H1 (cell line): ENCODE measurements at regions not wholly inside any gene's neighbourhood (a gene's known extent, or its start where the extent isn't known, plus 50 kb on each side); places are given as distances from the start of the nearest gene placed in this dataset.

Experiments used
- CTCF ChIA-PET: fragments of 300-600 bp; sonication (Branson Sonifier 250); formaldehyde crosslinking; loops from one replicate; lab custom pipeline; 2021; ENCODE audit not compliant: partially characterized antibody; lab: Charles Lee
- POLR2A ChIA-PET: fragments of 300-600 bp; sonication (Branson Sonifier 250); formaldehyde crosslinking; loops from one replicate; lab custom pipeline; 2021; ENCODE audit warnings: inconsistent platforms; ENCODE audit not compliant: partially characterized antibody; lab: Charles Lee
- DNase-seq, 2 experiments: peaks; one replicate each; pipeline versions ENCODE4 v3.0.0 to v3.0.0-alpha.2; 2010 to 2022; ENCODE audit warnings: low spot score in 2 of 2, low read depth in 1 of 2, mixed read lengths in 1 of 2
- FAIRE-seq: peaks from 2 replicates; lab custom pipeline; 2011; peaks lifted over from hg19 to GRCh38; lab: Jason Lieb, UNC
- H2AFZ ChIP-seq: 2 replicates; pipeline ENCODE4 v1.8.1; 2012; ENCODE audit warnings: low read length, inconsistent platforms
- H2AK5ac ChIP-seq: 2 replicates; pipeline ENCODE4 v1.6.1; 2013; ENCODE audit warnings: low read depth, low read length
- H2BK120ac ChIP-seq: replicated peaks from 2 replicates; pipeline ENCODE3; 2013; ENCODE audit warnings: low read depth, low read length, inconsistent platforms
- H2BK12ac ChIP-seq: 2 replicates; pipeline ENCODE4 v1.6.1; 2013; ENCODE audit warnings: low read depth, low read length
- H2BK15ac ChIP-seq: 2 replicates; pipeline ENCODE4 v1.6.1; 2013; ENCODE audit warnings: low read length
- H2BK20ac ChIP-seq: 2 replicates; pipeline ENCODE4 v1.6.1; 2013; ENCODE audit warnings: low read length
- H2BK5ac ChIP-seq: 2 replicates; pipeline ENCODE4 v1.6.1; 2013; ENCODE audit warnings: low read depth, low read length
- H3K14ac ChIP-seq: 2 replicates; pipeline ENCODE4 v1.6.1; 2013; ENCODE audit warnings: inconsistent platforms; ENCODE audit not compliant: insufficient read length
- H3K18ac ChIP-seq: 2 replicates; pipeline ENCODE4 v1.6.1; 2013; ENCODE audit warnings: low read length; ENCODE audit errors: extremely low read depth
- H3K23ac ChIP-seq: 2 replicates; pipeline ENCODE4 v1.6.1; 2013; ENCODE audit warnings: inconsistent platforms; ENCODE audit not compliant: insufficient read length
- H3K23me2 ChIP-seq: 2 replicates; pipeline ENCODE4 v1.6.1; 2013; ENCODE audit warnings: low read depth, low read length
- H3K27ac ChIP-seq: 2 replicates; pipeline ENCODE4 v1.6.1; 2011; ENCODE audit warnings: low read depth, low read length, inconsistent platforms
- H3K27me3 ChIP-seq, 4 experiments: replicated peaks in 1 of 4; 1 replicate in 1 of 4; 2 replicates in 3 of 4; pipeline versions ENCODE4 v1.6.1 to v1.8.1; 2011 to 2013; ENCODE audit warnings: low read length in 3 of 4, mild to moderate bottlenecking in 3 of 4, inconsistent platforms in 2 of 4, mixed read lengths in 2 of 4, moderate library complexity in 1 of 4; ENCODE audit not compliant: control insufficient read depth in 3 of 4, insufficient read depth in 3 of 4; ENCODE audit errors: extremely low read depth in 1 of 4
- H3K36me3 ChIP-seq, 4 experiments: 2 replicates each; pipeline versions ENCODE4 v1.6.1 to v1.8.1; 2011 to 2013; ENCODE audit warnings: mild to moderate bottlenecking in 4 of 4, low read length in 3 of 4, moderate library complexity in 2 of 4, control low read depth in 1 of 4, inconsistent platforms in 1 of 4; ENCODE audit not compliant: insufficient read depth in 4 of 4, control insufficient read depth in 2 of 4
- H3K4ac ChIP-seq: replicated peaks from 2 replicates; pipeline ENCODE3; 2013; ENCODE audit warnings: low read length, low read depth, mixed read lengths, inconsistent platforms; ENCODE audit not compliant: insufficient read length
- H3K4me1 ChIP-seq, 4 experiments: replicated peaks in 1 of 4; 1 replicate in 1 of 4; 2 replicates in 3 of 4; pipeline versions ENCODE4 v1.6.1 to v1.8.1; 2011 to 2013; ENCODE audit warnings: low read length in 3 of 4, inconsistent platforms in 2 of 4, mixed read lengths in 1 of 4; ENCODE audit not compliant: insufficient read depth in 4 of 4, control insufficient read depth in 3 of 4
- H3K4me2 ChIP-seq, 2 experiments: 2 replicates each; pipeline versions ENCODE4 v1.6.1 to v1.8.1; 2011 to 2013; ENCODE audit warnings: low read depth in 2 of 2, low read length in 2 of 2, control low read depth in 1 of 2, inconsistent platforms in 1 of 2, mild to moderate bottlenecking in 1 of 2; ENCODE audit not compliant: insufficient read depth in 1 of 2
- H3K4me3 ChIP-seq, 4 experiments: fragments of 200-600, 300-600 bp in 1 of 4; sonication (generic), shearing (Covaris generic), sonication (Bioruptor Twin) in 1 of 4; 2 replicates each; pipeline versions ENCODE4 v1.5.1 to v1.8.1; 2011 to 2016; ENCODE audit warnings: low read length in 4 of 4, low read depth in 3 of 4, control low read depth in 2 of 4, inconsistent platforms in 2 of 4, mild to moderate bottlenecking in 2 of 4, mixed read lengths in 1 of 4, moderate library complexity in 1 of 4; ENCODE audit not compliant: insufficient read depth in 2 of 4; ENCODE audit errors: extremely low read depth in 1 of 4
- H3K56ac ChIP-seq: replicated peaks from 2 replicates; pipeline ENCODE3; 2013; ENCODE audit warnings: low read depth, mild to moderate bottlenecking, mixed read lengths, low read length, inconsistent platforms; ENCODE audit not compliant: insufficient read length
- H3K79me1 ChIP-seq: 2 replicates; pipeline ENCODE4 v1.6.1; 2013; ENCODE audit warnings: low read depth, low read length, control low read depth
- H3K79me2 ChIP-seq, 2 experiments: 2 replicates each; pipeline versions ENCODE4 v1.6.1 to v1.8.1; 2012 to 2013; ENCODE audit warnings: low read length in 2 of 2, mild to moderate bottlenecking in 2 of 2, inconsistent platforms in 1 of 2; ENCODE audit not compliant: insufficient read depth in 2 of 2, control insufficient read depth in 1 of 2
- H3K9ac ChIP-seq, 4 experiments: replicated peaks in 1 of 4; 1 replicate in 1 of 4; 2 replicates in 3 of 4; pipeline versions ENCODE4 v1.6.1 to v1.8.1; 2011 to 2013; ENCODE audit warnings: low read depth in 3 of 4, low read length in 3 of 4, control low read depth in 2 of 4, mild to moderate bottlenecking in 2 of 4, moderate library complexity in 2 of 4, inconsistent platforms in 1 of 4; ENCODE audit errors: extremely low read depth in 1 of 4
- H3K9me3 ChIP-seq, 2 experiments: 2 replicates each; pipeline versions ENCODE4 v1.6.1 to v1.8.1; 2012 to 2013; ENCODE audit warnings: mild to moderate bottlenecking in 2 of 2, moderate library complexity in 2 of 2, control low read depth in 1 of 2, inconsistent platforms in 1 of 2, low read depth in 1 of 2, low read length in 1 of 2, mixed read lengths in 1 of 2; ENCODE audit not compliant: insufficient read depth in 2 of 2
- H4K20me1 ChIP-seq, 2 experiments: replicated peaks in 1 of 2; 2 replicates each; pipeline versions ENCODE3 to v1.8.1; 2011 to 2013; ENCODE audit warnings: inconsistent platforms in 2 of 2, low read length in 2 of 2, mild to moderate bottlenecking in 1 of 2; ENCODE audit not compliant: insufficient read depth in 2 of 2, control insufficient read depth in 1 of 2
- H4K5ac ChIP-seq: 2 replicates; pipeline ENCODE4 v1.6.1; 2013; ENCODE audit warnings: low read length, low read depth, mixed read lengths, inconsistent platforms; ENCODE audit not compliant: insufficient read length
- H4K8ac ChIP-seq: 2 replicates; pipeline ENCODE4 v1.8.0; 2013; ENCODE audit warnings: mild to moderate bottlenecking, moderate library complexity, low read length, inconsistent platforms; ENCODE audit not compliant: insufficient read depth; ENCODE audit errors: extremely low read depth
- H4K91ac ChIP-seq: replicated peaks from 2 replicates; pipeline ENCODE3; 2013; ENCODE audit warnings: low read length, mixed read lengths, inconsistent platforms; ENCODE audit not compliant: insufficient read length
- BRCA1 ChIP-seq: IDR thresholded peaks from 2 replicates; pipeline ENCODE4 v1.6.1; 2012; ENCODE audit warnings: low read depth, low read length, improper control_type of control experiment
- CBX8 ChIP-seq: fragments of 300-800, 300-1000 bp; sonication (generic); IDR thresholded peaks from 2 replicates; pipeline ENCODE4 v1.7.1; 2016; ENCODE audit warnings: low read depth, low read length, borderline replicate concordance
- CHD2 ChIP-seq: IDR thresholded peaks from 2 replicates; pipeline ENCODE4 v1.6.1; 2012; ENCODE audit warnings: low read length, improper control_type of control experiment
- CTCF ChIP-seq, 3 experiments: IDR thresholded peaks; 1 replicate in 2 of 3; 2 replicates in 1 of 3; pipeline versions ENCODE4 v1.5.1 to v1.6.1; 2011; ENCODE audit warnings: low read length in 3 of 3, mild to moderate bottlenecking in 3 of 3, inconsistent platforms in 2 of 3, low read depth in 1 of 3, moderate library complexity in 1 of 3; ENCODE audit not compliant: insufficient read depth in 1 of 3; ENCODE audit errors: control extremely low read depth in 1 of 3
- NRF1 ChIP-seq: IDR thresholded peaks from 2 replicates; pipeline ENCODE4 v1.6.1; 2011; ENCODE audit warnings: mild to moderate bottlenecking, low read depth, low read length, improper control_type of control experiment
- POU5F1 ChIP-seq: IDR thresholded peaks from 2 replicates; pipeline ENCODE4 v1.6.1; 2011; ENCODE audit warnings: low read depth, mild to moderate bottlenecking, low read length, moderate library complexity
- RXRA ChIP-seq: IDR thresholded peaks from 2 replicates; pipeline ENCODE4 v1.6.1; 2011; ENCODE audit warnings: low read depth, mild to moderate bottlenecking, low read length, moderate library complexity; ENCODE audit not compliant: insufficient read depth
- TAF7 ChIP-seq: optimal IDR thresholded peaks from 2 replicates; pipeline ENCODE3; 2011; ENCODE audit warnings: low read depth, mild to moderate bottlenecking, inconsistent platforms, low read length, moderate library complexity, borderline replicate concordance
- TCF12 ChIP-seq: IDR thresholded peaks from 2 replicates; pipeline ENCODE4 v1.6.1; 2011; ENCODE audit warnings: low read depth, mild to moderate bottlenecking, low read length
- TEAD4 ChIP-seq: IDR thresholded peaks from 2 replicates; pipeline ENCODE4 v1.6.1; 2012; ENCODE audit warnings: low read depth, low read length, inconsistent platforms, mixed read lengths
- YY1 ChIP-seq: IDR thresholded peaks from 2 replicates; pipeline ENCODE4 v1.6.1; 2011; ENCODE audit warnings: low read depth, mild to moderate bottlenecking, low read length
- ZNF274 ChIP-seq: IDR thresholded peaks from 2 replicates; pipeline ENCODE4 v1.7.0; 2012; ENCODE audit warnings: low read length, borderline replicate concordance; ENCODE audit errors: extremely low read depth

GRCh38 chr13:90568165-90568564 is 779.3 kb upstream of the MIR17HG start:
- Histone ChIP-seq H2BK12ac (no peak overlapping the region), H3K36me3 (no peaks in the 10 kb centered on the region), H3K4me3 (no peak overlapping the region), H3K56ac (no peak overlapping the region), H4K5ac (no peak overlapping the region), H4K20me1 (no peaks in the 10 kb centered on the region), H3K23ac (no peak overlapping the region), H3K4me2 (no peak overlapping the region), H2BK5ac (no peak overlapping the region), H2BK120ac (no peak overlapping the region), H3K79me2 (no peaks in the 10 kb centered on the region), H3K23me2 (no peaks in the 10 kb centered on the region), H4K8ac (no peak overlapping the region), H3K27me3 (no peaks in the 10 kb centered on the region), H3K4me1 (no peaks in the 10 kb centered on the region), H2BK20ac (no peak overlapping the region), H3K9me3 (no peaks in the 10 kb centered on the region), H3K79me1 (no peaks in the 10 kb centered on the region), H3K14ac (no peak overlapping the region), H2AFZ (no peak overlapping the region), H3K9ac (no peak overlapping the region), H3K18ac (no peak overlapping the region), H3K27ac (no peak overlapping the region), H2BK15ac (no peak overlapping the region), H4K91ac (no peak overlapping the region), H2AK5ac (no peak overlapping the region), H3K4ac (no peak overlapping the region)
- POLR2A ChIA-PET, result no interaction called here
- FAIRE-seq (no peak), DNase-seq (no peak)
- CTCF ChIA-PET, result interaction anchor here (0.9 kb wide), 1 partner anchor 10 kb away, joined by 3 read pairs; no protein-coding TSS in a partner anchor
- TF ChIP-seq BRCA1 (no peak), CBX8 (no peak), CTCF (IDR thresholded peaks at IDR 0.05; ENCODE audit: control extremely low read depth in 1 of 3, insufficient read depth in 1 of 3, low read depth in 1 of 3, low read length in 3 of 3) (no peak), YY1 (no peak), TCF12 (no peak), POU5F1 (no peak), TAF7 (no peak), RXRA (no peak), TEAD4 (no peak), CHD2 (no peak), NRF1 (no peak), ZNF274 (no peak)
